Activated CD8-positive, alpha-beta T cell treated with anti-CD3 and anti-CD28 coated beads for 36 hours (primary cell): ENCODE measurements at regions not wholly inside any gene's neighbourhood (a gene's known extent, or its start where the extent isn't known, plus 50 kb on each side); places are given as distances from the start of the nearest gene placed in this dataset.

Source experiments
- ATAC-seq: fragments of 200-7000 bp; cut with Tn5 transposase; one replicate; pipeline ENCODE4 v1.10.0; 2021; ENCODE audit warnings: mild to moderate bottlenecking, moderate library complexity
- CTCF ChIA-PET: fragments of 350-600 bp; sonication (Branson Sonifier 250); formaldehyde crosslinking; loops from one replicate; lab custom pipeline; 2021; ENCODE audit warnings: antibody characterized with exemption; lab: Charles Lee
- POLR2A ChIA-PET: fragments of 350-600 bp; sonication (Branson Sonifier 250); formaldehyde crosslinking; loops from one replicate; lab custom pipeline; 2021; ENCODE audit warnings: antibody characterized with exemption; lab: Charles Lee
- DNase-seq: peaks from one replicate; pipeline ENCODE4 v3.0.0-alpha.2; 2020
- H3K27ac Mint-ChIP-seq: one replicate; pipeline ENCODE4 v1.8.0; 2021; ENCODE audit warnings: mild to moderate bottlenecking, mixed read lengths
- H3K27me3 Mint-ChIP-seq: one replicate; pipeline ENCODE4 v1.8.0; 2021; ENCODE audit warnings: mixed read lengths
- H3K36me3 Mint-ChIP-seq: one replicate; pipeline ENCODE4 v1.8.0; 2021; ENCODE audit warnings: low read depth, mixed read lengths
- H3K4me1 Mint-ChIP-seq: one replicate; pipeline ENCODE4 v1.8.0; 2021; ENCODE audit warnings: low read depth, mixed read lengths
- H3K4me3 Mint-ChIP-seq: one replicate; pipeline ENCODE4 v1.8.0; 2021; ENCODE audit warnings: mild to moderate bottlenecking, moderate library complexity, mixed read lengths
- H3K9me3 Mint-ChIP-seq: one replicate; pipeline ENCODE4 v1.8.0; 2021; ENCODE audit warnings: mixed read lengths
- CTCF ChIP-seq: fragments of 200-600 bp; IDR thresholded peaks from one replicate; pipeline ENCODE4 v1.8.0; 2022; ENCODE audit warnings: antibody characterized with exemption, mild to moderate bottlenecking
- intact Hi-C: fragments of 100-400 bp; cut with micrococcal nuclease; formaldehyde crosslinking; loops from one replicate; pipeline ENCODE4 v1.10.0; 2022

GRCh38 chr1:99591886-99592285 is 54.0 kb upstream of the PALMD start:
- Mint-ChIP-seq H3K27ac (no peak overlapping the region), H3K4me1 (no peaks in the 10 kb centered on the region), H3K4me3 (no peak overlapping the region), H3K36me3 (no peaks in the 10 kb centered on the region), H3K27me3 (peaks cover 8% of the 10 kb centered on the region), H3K9me3 (peaks cover 2% of the 10 kb centered on the region)
- ATAC-seq (no peak), DNase-seq (no peak)
- POLR2A ChIA-PET = no interaction called here
- TF ChIP-seq CTCF = no peak
- intact Hi-C loops = no loop called here
- CTCF ChIA-PET = no interaction called here

DNA sequence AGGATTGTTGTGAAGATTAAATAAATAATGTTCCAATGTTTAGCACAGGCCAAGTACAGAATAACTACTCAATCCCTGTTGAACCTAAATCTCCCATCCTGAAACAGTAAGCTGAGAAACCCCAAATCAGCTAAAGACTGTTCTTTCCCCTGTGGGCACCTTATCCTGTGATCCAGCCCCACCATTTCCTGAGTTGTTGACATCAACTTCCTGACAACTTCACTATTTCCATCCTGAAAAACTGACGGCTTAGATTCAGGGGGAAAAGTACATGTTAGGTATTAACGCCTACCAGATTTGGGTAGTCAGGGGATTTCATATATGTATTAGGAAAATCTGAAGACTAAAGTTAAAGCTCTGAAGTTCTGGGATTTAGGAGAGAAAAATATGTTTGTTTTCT is 51.7 kb upstream of the PALMD start:
- no peak for TF ChIP-seq CTCF
- Mint-ChIP-seq H3K36me3 (no peaks in the 10 kb centered on the region), H3K4me1 (no peaks in the 10 kb centered on the region), H3K4me3 (no peak overlapping the region), H3K27ac (no peak overlapping the region), H3K9me3 (peaks cover 2% of the 10 kb centered on the region), H3K27me3 (peaks cover 5% of the 10 kb centered on the region)
- ChIA-PET CTCF (no interaction called here), POLR2A (no interaction called here)
- DNase-seq = no peak
- ATAC-seq = no peak
- intact Hi-C loops = no loop called here

GRCh38 chr1:99595041-99595440 is 50.9 kb upstream of the PALMD start:
- POLR2A ChIA-PET = no interaction called here
- Mint-ChIP-seq H3K4me3 (no peak overlapping the region), H3K27me3 (peaks cover 2% of the 10 kb centered on the region), H3K36me3 (no peaks in the 10 kb centered on the region), H3K9me3 (peaks cover 2% of the 10 kb centered on the region), H3K4me1 (no peaks in the 10 kb centered on the region), H3K27ac (no peak overlapping the region)
- DNase-seq = no peak
- ATAC-seq = no peak
- no peak for TF ChIP-seq CTCF
- CTCF ChIA-PET = no interaction called here
- intact Hi-C loops = no loop called here

DNA sequence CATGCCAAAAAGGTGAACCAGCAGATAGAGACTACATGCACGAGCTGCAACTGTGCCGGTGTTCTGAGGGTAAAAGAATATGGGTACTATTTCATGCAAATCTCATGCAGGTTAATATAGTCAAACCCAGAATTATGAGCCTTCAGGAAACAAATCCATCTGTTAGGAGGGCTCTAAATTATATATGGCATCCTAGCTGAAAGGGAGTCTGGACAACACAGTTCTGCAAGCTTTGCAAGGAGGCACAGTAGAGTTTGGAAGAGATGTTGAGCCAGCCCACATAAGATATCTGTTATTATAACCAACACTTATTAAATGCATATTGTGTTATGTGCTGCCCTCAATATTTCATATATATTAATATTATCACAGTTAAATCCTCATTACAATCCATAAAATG is 50.5 kb upstream of the PALMD start:
- ChIA-PET CTCF (no interaction called here), POLR2A (no interaction called here)
- TF ChIP-seq CTCF = no peak
- Mint-ChIP-seq H3K4me1 (no peaks in the 10 kb centered on the region), H3K27ac (no peak overlapping the region), H3K4me3 (no peak overlapping the region), H3K36me3 (no peaks in the 10 kb centered on the region), H3K9me3 (peaks cover 2% of the 10 kb centered on the region), H3K27me3 (no peaks in the 10 kb centered on the region)
- no peak for DNase-seq
- no peak for ATAC-seq
- intact Hi-C loops = no loop called here
